Right lobe of liver (tissue), 6 donors: ENCODE measurements at regions not wholly inside any gene's neighbourhood (a gene's known extent, or its start where the extent isn't known, plus 50 kb on each side); places are given as distances from the start of the nearest gene placed in this dataset.

Source experiments
- ATAC-seq, 4 donors: fragments of 200-7000 bp; cut with Tn5 transposase; one replicate each; pipeline ENCODE4 v1.9.1; 2020; ENCODE audit warnings: mild to moderate bottlenecking in 4 of 4, moderate library complexity in 4 of 4
- DNase-seq, 3 donors: peaks; one replicate each; pipeline ENCODE4 v3.0.0-alpha.2; 2020
- H3K27ac ChIP-seq, 3 donors: fragments of 200-600 bp; one replicate each; pipeline ENCODE4 v1.8.0; 2022
- H3K27me3 ChIP-seq, 2 donors: fragments of 200-600 bp; one replicate each; pipeline ENCODE4 v1.8.0; 2022
- H3K36me3 ChIP-seq, 4 donors: fragments of 200-600 bp; sonication (generic) in 1 of 4; one replicate each; pipeline versions ENCODE4 v1.5.1 to v1.8.0; 2017 to 2022; ENCODE audit warnings: control low read depth in 1 of 4
- H3K4me1 ChIP-seq, 4 donors: fragments of 200-600 bp; sonication (generic) in 1 of 4; one replicate each; pipeline versions ENCODE4 v1.5.1 to v1.8.0; 2017 to 2022; ENCODE audit warnings: control low read depth in 1 of 4
- H3K4me3 ChIP-seq, 3 donors: fragments of 200-600 bp; one replicate each; pipeline ENCODE4 v1.8.0; 2022
- H3K9me3 ChIP-seq, 4 donors: fragments of 200-600 bp; sonication (generic) in 1 of 4; one replicate each; pipeline versions ENCODE4 v1.5.1 to v1.8.0; 2017 to 2022; ENCODE audit warnings: control low read depth in 1 of 4
- CTCF ChIP-seq, 4 donors: fragments of 200-600 bp in 3 of 4; fragments of 450-650 bp in 1 of 4; IDR thresholded peaks; one replicate each; pipeline versions ENCODE4 v1.5.1 to v1.8.0; 2016 to 2022; ENCODE audit warnings: antibody characterized with exemption in 4 of 4, mild to moderate bottlenecking in 2 of 4
- POLR2A ChIP-seq: fragments of 450-650 bp; IDR thresholded peaks from one replicate; pipeline ENCODE4 v1.6.1; 2017; ENCODE audit warnings: antibody characterized with exemption, mild to moderate bottlenecking
- WGBS: methylation state at CpG from one replicate; pipeline ENCODE4 v1.1.6; 2018; ENCODE audit warnings: low coverage, low lambda C conversion rate; ENCODE audit not compliant: insufficient coverage; ENCODE audit errors: missing lambda C conversion rate; 5-methylcytosine and 5-hydroxymethylcytosine counted together
- intact Hi-C, 2 donors: fragments of 100-400 bp; cut with DNase I; formaldehyde crosslinking; loops; one replicate each; pipeline versions ENCODE4 v1.11.2 to v1.14.1; 2022
- donor health status: DM: no; HTN: yes; CAD: no.
- donor health status: DM: no; HTN: no; CAD: no.
- donor health status: DM: no; HTN: no; CAD: no.
- donor health status: DM: no; HTN: yes; CAD: no.
- donor health status: DM: no; HTN: yes; CAD: no.

- ATAC-seq (no peak), DNase-seq (no peak)
- Histone ChIP-seq H3K9me3 (no peaks in the 10 kb centered on the region), H3K36me3 (no peaks in the 10 kb centered on the region), H3K4me3 (no peak overlapping the region), H3K27ac (no peak overlapping the region), H3K27me3 (no peaks in the 10 kb centered on the region), H3K4me1 (no peaks in the 10 kb centered on the region)
- no peak for TF ChIP-seq CTCF (IDR thresholded peaks at IDR 0.05)
- TF ChIP-seq POLR2A: no peak
- intact Hi-C loops: no loop called here
- WGBS: 49% methylated on average over 3 of the region's 3 CpGs
These were observed 1515.7 kb upstream of the TENM3 start for GRCh38 chr4:180727478-180727877.

- Histone ChIP-seq H3K27me3 (no peaks in the 10 kb centered on the region), H3K4me3 (no peak overlapping the region), H3K27ac (no peak overlapping the region), H3K9me3 (no peaks in the 10 kb centered on the region), H3K36me3 (no peaks in the 10 kb centered on the region), H3K4me1 (no peaks in the 10 kb centered on the region)
- ATAC-seq: no peak
- DNase-seq: no peak
- intact Hi-C loops: no loop called here
- TF ChIP-seq POLR2A (no peak), CTCF (IDR thresholded peaks at IDR 0.05) (no peak)
- WGBS: 49% methylated on average over 7 of the region's 7 CpGs
These were observed 1508.3 kb upstream of the TENM3 start for GRCh38 chr4:180734753-180735432.

- intact Hi-C loops: no loop called here
- no peak for TF ChIP-seq POLR2A
- no peak for TF ChIP-seq CTCF (IDR thresholded peaks at IDR 0.05)
- whole genome bisulfite sequencing: 29% methylated on average over 1 of the region's 1 CpG
- Histone ChIP-seq H3K27me3 (no peaks in the 10 kb centered on the region), H3K4me1 (no peaks in the 10 kb centered on the region), H3K4me3 (no peak overlapping the region), H3K27ac (no peak overlapping the region), H3K36me3 (no peaks in the 10 kb centered on the region), H3K9me3 (no peaks in the 10 kb centered on the region)
- ATAC-seq (no peak), DNase-seq (no peak)
These were observed 1501.5 kb upstream of the TENM3 start for GRCh38 chr4:180741703-180742102.

GRCh38 chr4:180745019-180745418 lies 1498.2 kb upstream of the TENM3 start:
- Histone ChIP-seq H3K27me3 (no peaks in the 10 kb centered on the region), H3K36me3 (no peaks in the 10 kb centered on the region), H3K4me3 (no peak overlapping the region), H3K4me1 (no peaks in the 10 kb centered on the region), H3K9me3 (no peaks in the 10 kb centered on the region), H3K27ac (no peak overlapping the region)
- intact Hi-C loops: no loop called here
- TF ChIP-seq CTCF (IDR thresholded peaks at IDR 0.05) (no peak), POLR2A (no peak)
- WGBS: 28% methylated on average over 4 of the region's 4 CpGs
- DNase-seq (no peak), ATAC-seq (no peak)

GRCh38 chr4:180751009-180751408 lies 1492.2 kb upstream of the TENM3 start:
- ATAC-seq (no peak), DNase-seq (no peak)
- 66% methylated on average over 2 of the region's 2 CpGs for WGBS
- no peaks in the 10 kb centered on the region for H3K9me3 ChIP-seq
- intact Hi-C loops: no loop called here
- H3K27ac ChIP-seq: no peak overlapping the region
- H3K4me1 ChIP-seq: no peaks in the 10 kb centered on the region
- no peaks in the 10 kb centered on the region for H3K36me3 ChIP-seq
- H3K27me3 ChIP-seq: no peaks in the 10 kb centered on the region
- TF ChIP-seq CTCF (IDR thresholded peaks at IDR 0.05) (no peak), POLR2A (no peak)
- H3K4me3 ChIP-seq: no peak overlapping the region
